ENCODE measurements at regions not wholly inside any gene's neighbourhood (a gene's known extent, or its start where the extent isn't known, plus 50 kb on each side); places are given as distances from the start of the nearest gene placed in this dataset.

- ChIA-PET POLR2A (ENCODE audit: unreplicated experiment) (no interaction called here), CTCF (interaction anchor here (0.6 kb wide), 1 partner anchor 1181 kb away, joined by 3 read pairs; no protein-coding TSS in a partner anchor)
- Histone ChIP-seq H3K27ac (ENCODE audit: low read length) (no peak overlapping the region), H3K4me1 (ENCODE audit: insufficient read depth, low read length) (0 out of 2 replicates have a peak, but pooled peaks cover 3% of the 10 kb centered on the region), H2AFZ (ENCODE audit: low read length) (no peak overlapping the region), H3F3A (ENCODE audit: low read length, unreplicated experiment) (no peaks in the 10 kb centered on the region), H3K4me3 (ENCODE audit: low read length) (no peak overlapping the region), H3K79me2 (ENCODE audit: low read length) (no peaks in the 10 kb centered on the region), H3K9me3 (ENCODE audit: low read length) (no peaks in the 10 kb centered on the region), H3K27me3 (ENCODE audit: low read length) (no peaks in the 10 kb centered on the region), H3K4me2 (ENCODE audit: low read length) (no peak overlapping the region), H3K36me3 (ENCODE audit: low read depth, low read length) (no peaks in the 10 kb centered on the region), H4K20me1 (ENCODE audit: low read length) (no peaks in the 10 kb centered on the region), H3K9ac (ENCODE audit: low read length) (no peak overlapping the region), H3K9me2 (replicated peaks; ENCODE audit: low read length) (no peaks in the 10 kb centered on the region)
- TF ChIP-seq EZH2 (IDR thresholded peaks at IDR 0.05; ENCODE audit: low read length, unreplicated experiment): no peak
- TF ChIP-seq CTCF (conservative IDR thresholded peaks at IDR 0.05; ENCODE audit: low read depth, low read length): peak; percentile 57
- no TSS peak for BruUV-seq (replicated peaks)
- intact Hi-C loops (cut with micrococcal nuclease): loop anchor here (1.0 to 10.0 kb wide), 7 partner anchors 75 to 1338 kb away; no protein-coding TSS in a partner anchor
- peak; percentile 60 for DNase-seq
- ATAC-seq: peak; percentile 37; the same call in 1 of the 2 replicates
Measured at GRCh38 chr2:81007104-81007503, 702.6 kb upstream of the LRRTM1 start.

- Histone ChIP-seq H3K36me3 (ENCODE audit: low read depth, low read length) (no peaks in the 10 kb centered on the region), H3K4me1 (ENCODE audit: insufficient read depth, low read length) (0 out of 2 replicates have a peak, but pooled peaks cover 3% of the 10 kb centered on the region), H3K79me2 (ENCODE audit: low read length) (no peaks in the 10 kb centered on the region), H3F3A (ENCODE audit: low read length, unreplicated experiment) (no peaks in the 10 kb centered on the region), H3K27me3 (ENCODE audit: low read length) (no peaks in the 10 kb centered on the region), H2AFZ (ENCODE audit: low read length) (no peak overlapping the region), H3K27ac (ENCODE audit: low read length) (no peak overlapping the region), H4K20me1 (ENCODE audit: low read length) (no peaks in the 10 kb centered on the region), H3K9me3 (ENCODE audit: low read length) (0 out of 2 replicates have a peak, but pooled peaks cover 3% of the 10 kb centered on the region), H3K9ac (ENCODE audit: low read length) (no peak overlapping the region), H3K9me2 (replicated peaks; ENCODE audit: low read length) (no peaks in the 10 kb centered on the region), H3K4me3 (ENCODE audit: low read length) (no peak overlapping the region), H3K4me2 (ENCODE audit: low read length) (no peak overlapping the region)
- TF ChIP-seq EZH2phosphoT487 (IDR thresholded peaks at IDR 0.05; ENCODE audit: borderline replicate concordance, low read length) (no peak), EZH2 (IDR thresholded peaks at IDR 0.05; ENCODE audit: low read length, unreplicated experiment) (no peak), CTCF (conservative IDR thresholded peaks at IDR 0.05; ENCODE audit: low read depth, low read length) (no peak)
- POLR2A ChIA-PET (ENCODE audit: unreplicated experiment): no interaction called here
- ATAC-seq (no peak), DNase-seq (no peak)
- BruUV-seq (replicated peaks): no TSS peak
- intact Hi-C loops (cut with micrococcal nuclease): loop anchor here (10.0 kb wide), 1 partner anchor 1342 kb away; no protein-coding TSS in a partner anchor
- CTCF ChIA-PET: no interaction called here
Measured at GRCh38 chr2:81002906-81003305, 698.4 kb upstream of the LRRTM1 start.

- Histone ChIP-seq H3K4me3 (ENCODE audit: low read length) (no peak overlapping the region), H3F3A (ENCODE audit: low read length, unreplicated experiment) (no peaks in the 10 kb centered on the region), H3K9ac (ENCODE audit: low read length) (no peak overlapping the region), H3K4me2 (ENCODE audit: low read length) (no peak overlapping the region), H3K9me3 (ENCODE audit: low read length) (no peaks in the 10 kb centered on the region), H4K20me1 (ENCODE audit: low read length) (no peaks in the 10 kb centered on the region), H2AFZ (ENCODE audit: low read length) (no peak overlapping the region), H3K9me2 (replicated peaks; ENCODE audit: low read length) (no peaks in the 10 kb centered on the region), H3K36me3 (ENCODE audit: low read depth, low read length) (no peaks in the 10 kb centered on the region), H3K4me1 (ENCODE audit: insufficient read depth, low read length) (no peaks in the 10 kb centered on the region), H3K27ac (ENCODE audit: low read length) (no peak overlapping the region), H3K27me3 (ENCODE audit: low read length) (no peaks in the 10 kb centered on the region), H3K79me2 (ENCODE audit: low read length) (no peaks in the 10 kb centered on the region)
- ATAC-seq (no peak), DNase-seq (no peak)
- ChIA-PET CTCF (no interaction called here), POLR2A (ENCODE audit: unreplicated experiment) (no interaction called here)
- TF ChIP-seq EZH2 (IDR thresholded peaks at IDR 0.05; ENCODE audit: low read length, unreplicated experiment) (no peak), CTCF (conservative IDR thresholded peaks at IDR 0.05; ENCODE audit: low read depth, low read length) (no peak), EZH2phosphoT487 (IDR thresholded peaks at IDR 0.05; ENCODE audit: borderline replicate concordance, low read length) (no peak)
- no TSS peak for BruUV-seq (replicated peaks)
- intact Hi-C loops (cut with micrococcal nuclease): no loop called here
Measured at GRCh38 chr2:80987466-80987865, 682.9 kb upstream of the LRRTM1 start.
